ENCODE measurements at regions not wholly inside any gene's neighbourhood (a gene's known extent, or its start where the extent isn't known, plus 50 kb on each side); places are given as distances from the start of the nearest gene placed in this dataset.

DNA sequence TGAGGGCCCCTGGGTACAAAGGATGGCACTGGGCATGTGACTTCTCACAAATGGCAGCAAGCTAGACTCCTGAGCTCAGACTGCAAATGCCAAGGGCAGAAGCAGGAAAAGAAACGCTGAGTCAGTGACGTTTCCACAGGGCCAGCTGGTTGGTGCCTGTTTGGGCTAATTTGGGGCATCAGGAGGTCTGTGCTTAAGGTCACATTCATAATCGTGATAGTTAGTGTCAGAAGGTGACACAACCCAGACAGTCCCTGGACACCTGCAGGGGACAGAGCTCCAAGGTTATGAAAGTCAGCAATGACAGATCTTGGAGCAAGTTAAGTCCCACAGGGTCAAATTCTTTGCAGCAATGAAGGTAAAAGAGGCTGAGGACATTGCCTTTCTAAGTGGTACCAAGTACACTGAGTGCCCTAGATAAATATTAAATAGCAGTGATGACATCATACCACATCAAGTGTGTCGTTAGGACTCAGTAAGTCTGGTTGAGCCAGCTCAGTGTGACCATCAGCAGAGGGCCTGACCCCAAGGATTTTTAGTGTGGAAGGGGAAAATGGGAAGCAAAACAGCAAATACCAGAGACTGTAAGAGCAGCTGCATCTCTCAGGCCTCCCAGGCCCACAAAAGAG, 556.9 kb upstream of the CFAP20DC start:
- TF ChIP-seq EP300 (IDR thresholded peaks at IDR 0.05) (no peak), CTCF (IDR thresholded peaks at IDR 0.05) (no peak), POLR2A (IDR thresholded peaks at IDR 0.05) (no peak)
